Ovary (tissue), 7 donors: ENCODE measurements at regions not wholly inside any gene's neighbourhood (a gene's known extent, or its start where the extent isn't known, plus 50 kb on each side); places are given as distances from the start of the nearest gene placed in this dataset.
A peak's percentile ranks its signal among the peaks of the same experiment; 100 is the strongest.
"Not testable (repeated sequence)": the region's sequence is repeated elsewhere in the genome, so short reads cannot be mapped to it uniquely, and the experiment has no call there.

Experiments
- DNase-seq, 5 donors: peaks; one replicate each; pipeline ENCODE4 v3.0.0-alpha.2; 2019 to 2020
- H3K27ac ChIP-seq, 2 donors: fragments of 200-600 bp; one replicate each; pipeline versions ENCODE4 v1.5.1 to v1.8.0; 2019 to 2022
- H3K27me3 ChIP-seq: fragments of 200-600 bp; one replicate; pipeline ENCODE4 v1.8.0; 2022
- H3K36me3 ChIP-seq: fragments of 200-600 bp; sonication (generic); one replicate; pipeline ENCODE4 v1.5.1; 2019
- H3K4me1 ChIP-seq: one replicate; pipeline ENCODE4 v1.8.1; 2013; ENCODE audit warnings: mild to moderate bottlenecking, moderate library complexity; ENCODE audit not compliant: insufficient read depth
- H3K4me3 ChIP-seq: fragments of 200-600 bp; sonication (generic); one replicate; pipeline ENCODE4 v1.5.1; 2017
- H3K9me3 ChIP-seq, 2 donors: fragments of 200-600 bp in 1 of 2; sonication (generic) in 1 of 2; one replicate each; pipeline versions ENCODE4 v1.5.1 to v1.8.1; 2013 to 2019; ENCODE audit warnings: mild to moderate bottlenecking in 1 of 2, moderate library complexity in 1 of 2
- WGBS, 3 donors: extraction: QIAGEN DNeasy Blood & Tissue Kit in 1 of 3; methylation state at CpG; one replicate each; pipeline versions ENCODE4 v1.1.5 to v1.1.7; 2013 to 2017; 5-methylcytosine and 5-hydroxymethylcytosine counted together
- intact Hi-C, 4 donors: fragments of 100-400 bp; cut with DNase I; formaldehyde crosslinking; loops; one replicate each; pipeline versions ENCODE4 v1.11.0 to v1.15.1; 2022 to 2023
- donor health status: DM: no; HTN: no; CAD: no; lungs with moderate emphysema.
- donor health status: DM: no; HTN: no; CAD: no.
- donor health status: Bipolar disorder and iron deficiency.
- donor health status: DM: no; HTN: no; CAD: no.
- donor health status: DM: yes; HTN: yes; CAD: no.

- WGBS, 3 donors: 93 to 99% (median 98%) methylated on average over 3 to 4 of the region's 5 CpGs
- intact Hi-C loops, H3K4me3 ChIP-seq, H3K4me1 ChIP-seq, DNase-seq, H3K9me3 ChIP-seq, H3K27ac ChIP-seq, H3K27me3 ChIP-seq, H3K36me3 ChIP-seq: not testable (repeated sequence)
Measured at GRCh38 chr2:111323384-111323783, 202.7 kb downstream of the BCL2L11 start.

- no CpG with 5 or more reads among the region's 4 CpGs for WGBS, 3 donors
- H3K9me3 ChIP-seq, H3K36me3 ChIP-seq, H3K27me3 ChIP-seq, H3K27ac ChIP-seq, H3K4me3 ChIP-seq, H3K4me1 ChIP-seq, DNase-seq, intact Hi-C loops: not testable (repeated sequence)
Measured at GRCh38 chr2:111327726-111328125, 207.0 kb downstream of the BCL2L11 start.

- H3K4me1 ChIP-seq, H3K27ac ChIP-seq, H3K9me3 ChIP-seq, H3K4me3 ChIP-seq, H3K36me3 ChIP-seq, H3K27me3 ChIP-seq, intact Hi-C loops, DNase-seq: not testable (repeated sequence)
- WGBS, 3 donors: no CpG with 5 or more reads among the region's 4 CpGs
Measured at GRCh38 chr2:111329309-111329708, 208.6 kb downstream of the BCL2L11 start.

GRCh38 chr2:111331099-111331724, 210.5 kb downstream of the BCL2L11 start:
- H3K36me3 ChIP-seq, H3K27ac ChIP-seq, H3K27me3 ChIP-seq, intact Hi-C loops, H3K4me3 ChIP-seq, H3K4me1 ChIP-seq, DNase-seq, H3K9me3 ChIP-seq: not testable (repeated sequence)
- WGBS, 3 donors: 95 to 100% (median 99%) methylated on average over 2 of the region's 2 CpGs

- H3K4me3 ChIP-seq, H3K36me3 ChIP-seq, intact Hi-C loops, H3K9me3 ChIP-seq, H3K27me3 ChIP-seq, H3K4me1 ChIP-seq, DNase-seq, H3K27ac ChIP-seq: not testable (repeated sequence)
Measured at GRCh38 chr2:111335220-111335907, 214.7 kb downstream of the BCL2L11 start.

- intact Hi-C loops: not testable (repeated sequence)
- no CpG with 5 or more reads among the region's 2 CpGs for WGBS, 3 donors
Measured at GRCh38 chr2:111338474-111338873, 217.8 kb downstream of the BCL2L11 start.

GRCh38 chr2:111339476-111339875, 218.8 kb downstream of the BCL2L11 start:
- H3K4me3 ChIP-seq, H3K4me1 ChIP-seq, intact Hi-C loops, DNase-seq, H3K9me3 ChIP-seq, H3K36me3 ChIP-seq, H3K27ac ChIP-seq, H3K27me3 ChIP-seq: not testable (repeated sequence)
- no CpG with 5 or more reads among the region's 1 CpG for WGBS, 3 donors

More at GRCh38 chr2:111338474-111338873, 217.8 kb downstream of the BCL2L11 start:
- not testable (repeated sequence) for H3K4me1 ChIP-seq, H3K4me3 ChIP-seq, H3K27me3 ChIP-seq, H3K9me3 ChIP-seq, H3K36me3 ChIP-seq, DNase-seq, H3K27ac ChIP-seq

- intact Hi-C loops, H3K36me3 ChIP-seq, H3K4me1 ChIP-seq, DNase-seq, H3K9me3 ChIP-seq, H3K27ac ChIP-seq, H3K27me3 ChIP-seq, H3K4me3 ChIP-seq: not testable (repeated sequence)
- WGBS, 3 donors: 2 to 9% (median 2%) methylated on average over 2 of the region's 2 CpGs
Measured at GRCh38 chr2:111344590-111344989, 223.9 kb downstream of the BCL2L11 start.

GRCh38 chr2:111345439-111345838, 224.7 kb downstream of the BCL2L11 start:
- DNase-seq, H3K4me3 ChIP-seq, H3K9me3 ChIP-seq, H3K27ac ChIP-seq, H3K36me3 ChIP-seq, H3K4me1 ChIP-seq, H3K27me3 ChIP-seq, intact Hi-C loops: not testable (repeated sequence)
- WGBS, 3 donors: 20 to 32% (median 21%) methylated on average over 1 of the region's 3 CpGs

GRCh38 chr2:111346018-111346930, 225.6 kb downstream of the BCL2L11 start:
- H3K4me1 ChIP-seq, H3K27me3 ChIP-seq, H3K4me3 ChIP-seq, H3K9me3 ChIP-seq, H3K27ac ChIP-seq, H3K36me3 ChIP-seq, intact Hi-C loops: not testable (repeated sequence)
- 0 to 7% (median 2%) methylated on average over 7 to 11 of the region's 14 CpGs for WGBS, 3 donors
- peak; percentile 31 to 77 (median 60) for DNase-seq

- WGBS, 3 donors: no CpG with 5 or more reads among the region's 1 CpG
- H3K9me3 ChIP-seq, intact Hi-C loops: not testable (repeated sequence)
Measured at GRCh38 chr2:111347695-111348094, 227.0 kb downstream of the BCL2L11 start.

More at GRCh38 chr2:111347695-111348094, 227.0 kb downstream of the BCL2L11 start:
- not testable (repeated sequence) for H3K36me3 ChIP-seq, H3K27me3 ChIP-seq, DNase-seq, H3K4me1 ChIP-seq, H3K4me3 ChIP-seq, H3K27ac ChIP-seq
